ENCODE measurements at regions not wholly inside any gene's neighbourhood (a gene's known extent, or its start where the extent isn't known, plus 50 kb on each side); places are given as distances from the start of the nearest gene placed in this dataset.

- no peak overlapping the region for H3K27ac Mint-ChIP-seq
These were observed 246.6 kb downstream of the TBXT start for GRCh38 chr6:165920896-165921671.

GRCh38 chr6:165917576-165917975 is 250.1 kb downstream of the TBXT start:
- Histone ChIP-seq H3K27me3 (no peaks in the 10 kb centered on the region), H2AFZ (replicated peaks) (no peak overlapping the region), H3K36me3 (no peaks in the 10 kb centered on the region), H3K4me3 (no peak overlapping the region), H3F3A (ENCODE audit: low read depth) (no peaks in the 10 kb centered on the region), H3K9me3 (ENCODE audit: low read depth) (no peaks in the 10 kb centered on the region), H3K27ac (no peak overlapping the region), H3K4me2 (no peak overlapping the region), H3K9ac (no peak overlapping the region), H3K4me1 (no peaks in the 10 kb centered on the region), H3K79me2 (ENCODE audit: low read depth) (no peaks in the 10 kb centered on the region), H4K20me1 (ENCODE audit: low read depth) (no peaks in the 10 kb centered on the region)
- no peak for TF ChIP-seq EZH2phosphoT487 (IDR thresholded peaks at IDR 0.05)
- H3K4me1 Mint-ChIP-seq, result no peaks in the 10 kb centered on the region
- H3K27me3 Mint-ChIP-seq (ENCODE audit: insufficient read depth, low read depth), result peaks cover 5% of the 10 kb centered on the region
- DNase-seq (ENCODE audit: low spot score), result no peak
- H3K9me3 Mint-ChIP-seq, result no peaks in the 10 kb centered on the region
- H3K27ac Mint-ChIP-seq, result no peak overlapping the region
- H3K4me3 Mint-ChIP-seq, result no peak overlapping the region
- H3K36me3 Mint-ChIP-seq, result no peaks in the 10 kb centered on the region

More at GRCh38 chr6:165920896-165921671, 246.6 kb downstream of the TBXT start:
- no peaks in the 10 kb centered on the region for H3K36me3 Mint-ChIP-seq
- H3K27ac ChIP-seq, result no peak overlapping the region
- peaks cover 5% of the 10 kb centered on the region for H3K27me3 Mint-ChIP-seq (ENCODE audit: insufficient read depth, low read depth)
- no peaks in the 10 kb centered on the region for H3K4me1 Mint-ChIP-seq
- H3K9ac ChIP-seq, result no peak overlapping the region
- H3K4me1 ChIP-seq, result no peaks in the 10 kb centered on the region
- H3K27me3 ChIP-seq, result no peaks in the 10 kb centered on the region
- H3K36me3 ChIP-seq, result no peaks in the 10 kb centered on the region
- H3K4me2 ChIP-seq, result no peak overlapping the region
- TF ChIP-seq CTCF (IDR thresholded peaks at IDR 0.05), result no peak
- TF ChIP-seq EZH2 (IDR thresholded peaks at IDR 0.05), result no peak
- TF ChIP-seq EZH2phosphoT487 (IDR thresholded peaks at IDR 0.05), result no peak
- H4K20me1 ChIP-seq (ENCODE audit: low read depth), result no peaks in the 10 kb centered on the region
- H3K4me3 Mint-ChIP-seq, result no peak overlapping the region
- no peak overlapping the region for H2AFZ ChIP-seq (replicated peaks)
- H3F3A ChIP-seq (ENCODE audit: low read depth), result no peaks in the 10 kb centered on the region
- no peak overlapping the region for H3K4me3 ChIP-seq
- no peak for DNase-seq (ENCODE audit: low spot score)
- H3K79me2 ChIP-seq (ENCODE audit: low read depth), result no peaks in the 10 kb centered on the region
- no peaks in the 10 kb centered on the region for H3K9me3 Mint-ChIP-seq
- H3K9me3 ChIP-seq (ENCODE audit: low read depth), result no peaks in the 10 kb centered on the region

GRCh38 chr6:165915022-165915770 is 252.2 kb upstream of the PDE10A start:
- Histone ChIP-seq H4K20me1 (ENCODE audit: low read depth) (no peaks in the 10 kb centered on the region), H3K79me2 (ENCODE audit: low read depth) (no peaks in the 10 kb centered on the region), H3K4me1 (no peaks in the 10 kb centered on the region), H3K27ac (no peak overlapping the region), H3K9me3 (ENCODE audit: low read depth) (no peaks in the 10 kb centered on the region), H3K4me3 (no peak overlapping the region), H3K36me3 (no peaks in the 10 kb centered on the region), H2AFZ (replicated peaks) (no peak overlapping the region), H3K27me3 (no peaks in the 10 kb centered on the region), H3K9ac (no peak overlapping the region), H3F3A (ENCODE audit: low read depth) (no peaks in the 10 kb centered on the region), H3K4me2 (no peak overlapping the region)
- Mint-ChIP-seq H3K9me3 (no peaks in the 10 kb centered on the region), H3K36me3 (no peaks in the 10 kb centered on the region), H3K27me3 (ENCODE audit: insufficient read depth, low read depth) (peaks cover 8% of the 10 kb centered on the region), H3K4me1 (no peaks in the 10 kb centered on the region), H3K27ac (no peak overlapping the region), H3K4me3 (no peak overlapping the region)
- no peak for TF ChIP-seq CTCF (IDR thresholded peaks at IDR 0.05)
- no peak for TF ChIP-seq EZH2phosphoT487 (IDR thresholded peaks at IDR 0.05)
- TF ChIP-seq EZH2 (IDR thresholded peaks at IDR 0.05), result no peak
- no peak for DNase-seq (ENCODE audit: low spot score)
